ENCODE measurements at regions not wholly inside any gene's neighbourhood (a gene's known extent, or its start where the extent isn't known, plus 50 kb on each side); places are given as distances from the start of the nearest gene placed in this dataset.
"Not testable (repeated sequence)": the region's sequence is repeated elsewhere in the genome, so short reads cannot be mapped to it uniquely, and the experiment has no call there.

GRCh38 chr22:35165896-35166295 lies 91.4 kb upstream of the HMGXB4 start:
- not testable (repeated sequence) for TF ChIP-seq POLR2A, POLR2AphosphoS5 (IDR thresholded peaks at IDR 0.05)
- TF ChIP-seq, protein P1, sequence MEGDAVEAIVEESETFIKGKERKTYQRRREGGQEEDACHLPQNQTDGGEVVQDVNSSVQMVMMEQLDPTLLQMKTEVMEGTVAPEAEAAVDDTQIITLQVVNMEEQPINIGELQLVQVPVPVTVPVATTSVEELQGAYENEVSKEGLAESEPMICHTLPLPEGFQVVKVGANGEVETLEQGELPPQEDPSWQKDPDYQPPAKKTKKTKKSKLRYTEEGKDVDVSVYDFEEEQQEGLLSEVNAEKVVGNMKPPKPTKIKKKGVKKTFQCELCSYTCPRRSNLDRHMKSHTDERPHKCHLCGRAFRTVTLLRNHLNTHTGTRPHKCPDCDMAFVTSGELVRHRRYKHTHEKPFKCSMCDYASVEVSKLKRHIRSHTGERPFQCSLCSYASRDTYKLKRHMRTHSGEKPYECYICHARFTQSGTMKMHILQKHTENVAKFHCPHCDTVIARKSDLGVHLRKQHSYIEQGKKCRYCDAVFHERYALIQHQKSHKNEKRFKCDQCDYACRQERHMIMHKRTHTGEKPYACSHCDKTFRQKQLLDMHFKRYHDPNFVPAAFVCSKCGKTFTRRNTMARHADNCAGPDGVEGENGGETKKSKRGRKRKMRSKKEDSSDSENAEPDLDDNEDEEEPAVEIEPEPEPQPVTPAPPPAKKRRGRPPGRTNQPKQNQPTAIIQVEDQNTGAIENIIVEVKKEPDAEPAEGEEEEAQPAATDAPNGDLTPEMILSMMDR (IDR thresholded peaks at IDR 0.05), result not testable (repeated sequence)

All from stomach (tissue), 4 donors.